ENCODE measurements at regions not wholly inside any gene's neighbourhood (a gene's known extent, or its start where the extent isn't known, plus 50 kb on each side); places are given as distances from the start of the nearest gene placed in this dataset.
"Not testable (repeated sequence)": the region's sequence is repeated elsewhere in the genome, so short reads cannot be mapped to it uniquely, and the experiment has no call there.

GRCh38 chr11:79550809-79551208 is 110.0 kb upstream of the TENM4 start:
- DNase-seq: no peak

GRCh38 chr11:79547256-79547655 is 106.4 kb upstream of the TENM4 start:
- DNase-seq: no peak

- DNase-seq: no peak
These were observed 105.5 kb upstream of the TENM4 start for GRCh38 chr11:79546351-79546750.

GRCh38 chr11:79544361-79544760 is 103.5 kb upstream of the TENM4 start:
- DNase-seq: no peak

GRCh38 chr11:79543101-79543500 is 102.3 kb upstream of the TENM4 start:
- DNase-seq: no peak

- DNase-seq: no peak
These were observed 100.6 kb upstream of the TENM4 start for GRCh38 chr11:79541466-79541865.

- no peak for DNase-seq
These were observed 97.9 kb upstream of the TENM4 start for GRCh38 chr11:79538775-79539174.

GRCh38 chr11:79536155-79536917 is 95.5 kb upstream of the TENM4 start:
- DNase-seq: no peak

- DNase-seq: no peak
These were observed 94.8 kb upstream of the TENM4 start for GRCh38 chr11:79535606-79536005.

- no peak for DNase-seq
These were observed 84.4 kb upstream of the TENM4 start for GRCh38 chr11:79525257-79525656.

GRCh38 chr11:79522626-79523025 is 81.8 kb upstream of the TENM4 start:
- DNase-seq: no peak

GRCh38 chr11:79520086-79520485 is 79.3 kb upstream of the TENM4 start:
- no peak for DNase-seq

GRCh38 chr11:79515781-79516180 is 75.0 kb upstream of the TENM4 start:
- no peak for DNase-seq

- DNase-seq: no peak
These were observed 73.9 kb upstream of the TENM4 start for GRCh38 chr11:79514695-79515094.

- DNase-seq: no peak
These were observed 73.5 kb upstream of the TENM4 start for GRCh38 chr11:79514290-79514689.

GRCh38 chr11:79512706-79513469 is 72.1 kb upstream of the TENM4 start:
- DNase-seq: no peak

- DNase-seq: no peak
These were observed 70.1 kb upstream of the TENM4 start for GRCh38 chr11:79510960-79511359.

GRCh38 chr11:79508461-79508860 is 67.6 kb upstream of the TENM4 start:
- no peak for DNase-seq

- DNase-seq: no peak
These were observed 66.9 kb upstream of the TENM4 start for GRCh38 chr11:79507706-79508105.

GRCh38 chr11:79506734-79507344 is 66.0 kb upstream of the TENM4 start:
- DNase-seq: no peak

GRCh38 chr11:79506124-79506523 is 65.3 kb upstream of the TENM4 start:
- DNase-seq: no peak

GRCh38 chr11:79503028-79503427 is 62.2 kb upstream of the TENM4 start:
- no peak for DNase-seq

- DNase-seq: no peak
These were observed 60.9 kb upstream of the TENM4 start for GRCh38 chr11:79501707-79502106.

- DNase-seq: not testable (repeated sequence)
These were observed 59.1 kb upstream of the TENM4 start for GRCh38 chr11:79499929-79500328.
